Activated CD8-positive, alpha-beta T cell treated with anti-CD3 and anti-CD28 coated beads for 36 hours (primary cell): ENCODE measurements at regions not wholly inside any gene's neighbourhood (a gene's known extent, or its start where the extent isn't known, plus 50 kb on each side); places are given as distances from the start of the nearest gene placed in this dataset.
"Not testable (repeated sequence)": the region's sequence is repeated elsewhere in the genome, so short reads cannot be mapped to it uniquely, and the experiment has no call there.

Experiments
- ATAC-seq: fragments of 200-7000 bp; cut with Tn5 transposase; one replicate; pipeline ENCODE4 v1.10.0; 2021; ENCODE audit warnings: mild to moderate bottlenecking, moderate library complexity
- CTCF ChIA-PET: fragments of 350-600 bp; sonication (Branson Sonifier 250); formaldehyde crosslinking; loops from one replicate; lab custom pipeline; 2021; ENCODE audit warnings: antibody characterized with exemption; lab: Charles Lee
- POLR2A ChIA-PET: fragments of 350-600 bp; sonication (Branson Sonifier 250); formaldehyde crosslinking; loops from one replicate; lab custom pipeline; 2021; ENCODE audit warnings: antibody characterized with exemption; lab: Charles Lee
- DNase-seq: peaks from one replicate; pipeline ENCODE4 v3.0.0-alpha.2; 2020
- H3K27ac Mint-ChIP-seq: one replicate; pipeline ENCODE4 v1.8.0; 2021; ENCODE audit warnings: mild to moderate bottlenecking, mixed read lengths
- H3K27me3 Mint-ChIP-seq: one replicate; pipeline ENCODE4 v1.8.0; 2021; ENCODE audit warnings: mixed read lengths
- H3K36me3 Mint-ChIP-seq: one replicate; pipeline ENCODE4 v1.8.0; 2021; ENCODE audit warnings: low read depth, mixed read lengths
- H3K4me1 Mint-ChIP-seq: one replicate; pipeline ENCODE4 v1.8.0; 2021; ENCODE audit warnings: low read depth, mixed read lengths
- H3K4me3 Mint-ChIP-seq: one replicate; pipeline ENCODE4 v1.8.0; 2021; ENCODE audit warnings: mild to moderate bottlenecking, moderate library complexity, mixed read lengths
- H3K9me3 Mint-ChIP-seq: one replicate; pipeline ENCODE4 v1.8.0; 2021; ENCODE audit warnings: mixed read lengths
- CTCF ChIP-seq: fragments of 200-600 bp; IDR thresholded peaks from one replicate; pipeline ENCODE4 v1.8.0; 2022; ENCODE audit warnings: antibody characterized with exemption, mild to moderate bottlenecking
- intact Hi-C: fragments of 100-400 bp; cut with micrococcal nuclease; formaldehyde crosslinking; loops from one replicate; pipeline ENCODE4 v1.10.0; 2022

GRCh38 chr10:77740396-77740795 lies 102.8 kb upstream of the KCNMA1 start:
- H3K9me3 Mint-ChIP-seq, result peaks cover 28% of the 10 kb centered on the region
- DNase-seq, H3K36me3 Mint-ChIP-seq, H3K27me3 Mint-ChIP-seq, POLR2A ChIA-PET, H3K4me3 Mint-ChIP-seq, ATAC-seq, H3K4me1 Mint-ChIP-seq, H3K27ac Mint-ChIP-seq, intact Hi-C loops: not testable (repeated sequence)
- CTCF ChIA-PET, result interaction anchor here (0.9 kb wide), 1 partner anchor 29 kb away, joined by 4 read pairs; no protein-coding TSS in a partner anchor

GRCh38 chr10:77738496-77739158 lies 101.0 kb upstream of the KCNMA1 start:
- ChIA-PET CTCF (interaction anchor here (1.0 to 1.5 kb wide), 2 partner anchors 18 to 27 kb away, joined by 4 to 5 read pairs; no protein-coding TSS in a partner anchor), POLR2A (no interaction called here)
- DNase-seq (no peak), ATAC-seq (no peak)
- intact Hi-C loops, result no loop called here
- H3K36me3 Mint-ChIP-seq, result no peaks in the 10 kb centered on the region
- peaks cover 8% of the 10 kb centered on the region for H3K27me3 Mint-ChIP-seq
- peaks cover 28% of the 10 kb centered on the region for H3K9me3 Mint-ChIP-seq
- no peak overlapping the region for H3K27ac Mint-ChIP-seq
- no peak for TF ChIP-seq CTCF
- no peak overlapping the region for H3K4me3 Mint-ChIP-seq
- H3K4me1 Mint-ChIP-seq, result no peaks in the 10 kb centered on the region

GRCh38 chr10:77737608-77738007 lies 100.0 kb upstream of the KCNMA1 start:
- ChIA-PET POLR2A (no interaction called here), CTCF (interaction anchor here (1.0 to 1.5 kb wide), 2 partner anchors 17 to 26 kb away, joined by 4 to 5 read pairs; no protein-coding TSS in a partner anchor)
- ATAC-seq (no peak), DNase-seq (no peak)
- Mint-ChIP-seq H3K4me1 (no peaks in the 10 kb centered on the region), H3K36me3 (no peaks in the 10 kb centered on the region), H3K27ac (no peak overlapping the region), H3K4me3 (no peak overlapping the region), H3K9me3 (peaks cover 28% of the 10 kb centered on the region), H3K27me3 (peaks cover 8% of the 10 kb centered on the region)
- intact Hi-C loops, result no loop called here
- TF ChIP-seq CTCF, result no peak

GRCh38 chr10:77735136-77735535 lies 97.5 kb upstream of the KCNMA1 start:
- H3K4me3 Mint-ChIP-seq, intact Hi-C loops, ATAC-seq, DNase-seq, H3K27ac Mint-ChIP-seq, H3K27me3 Mint-ChIP-seq, POLR2A ChIA-PET, H3K4me1 Mint-ChIP-seq, H3K36me3 Mint-ChIP-seq: not testable (repeated sequence)
- H3K9me3 Mint-ChIP-seq, result peaks cover 21% of the 10 kb centered on the region
- CTCF ChIA-PET, result interaction anchor here (0.7 to 1.3 kb wide), 2 partner anchors 15 to 24 kb away, joined by 3 read pairs; no protein-coding TSS in a partner anchor

- no peak for ATAC-seq
- intact Hi-C loops, result no loop called here
- no peak for TF ChIP-seq CTCF
- ChIA-PET CTCF (no interaction called here), POLR2A (no interaction called here)
- Mint-ChIP-seq H3K36me3 (no peaks in the 10 kb centered on the region), H3K9me3 (peaks cover 7% of the 10 kb centered on the region), H3K4me1 (no peaks in the 10 kb centered on the region), H3K4me3 (no peak overlapping the region), H3K27ac (no peak overlapping the region), H3K27me3 (peaks cover 3% of the 10 kb centered on the region)
- DNase-seq, result no peak
Observed at GRCh38 chr10:77732213-77733003, 94.8 kb upstream of the KCNMA1 start.

GRCh38 chr10:77727481-77727880 lies 89.9 kb upstream of the KCNMA1 start:
- H3K4me1 Mint-ChIP-seq, result no peaks in the 10 kb centered on the region
- H3K27me3 Mint-ChIP-seq, result peaks cover 2% of the 10 kb centered on the region
- intact Hi-C loops, result no loop called here
- no peak for DNase-seq
- POLR2A ChIA-PET, result no interaction called here
- no peak for TF ChIP-seq CTCF
- H3K36me3 Mint-ChIP-seq, result no peaks in the 10 kb centered on the region
- ATAC-seq, result no peak
- H3K9me3 Mint-ChIP-seq, result no peaks in the 10 kb centered on the region
- no peak overlapping the region for H3K4me3 Mint-ChIP-seq
- H3K27ac Mint-ChIP-seq, result no peak overlapping the region
- CTCF ChIA-PET, result no interaction called here
